A673 (cell line): ENCODE measurements at regions not wholly inside any gene's neighbourhood (a gene's known extent, or its start where the extent isn't known, plus 50 kb on each side); places are given as distances from the start of the nearest gene placed in this dataset.

Source experiments
- BruUV-seq: library from RNA; stranded (reverse); fragments of 400-500 nt; replicated peaks from 2 replicates; lab custom pipeline; 2021; lab: Mats Ljungman, UMichigan
- CTCF ChIA-PET: fragments of 300-600 bp; sonication (Branson Sonifier 250); formaldehyde crosslinking; loops from one replicate; lab custom pipeline; 2022; ENCODE audit warnings: antibody characterized with exemption; lab: Charles Lee
- POLR2A ChIA-PET: fragments of 300-600 bp; sonication (Branson Sonifier 250); formaldehyde crosslinking; loops from one replicate; lab custom pipeline; 2022; ENCODE audit warnings: antibody characterized with exemption; ENCODE audit not compliant: low non-redundant PET; lab: Charles Lee
- DNase-seq: peaks from one replicate; pipeline ENCODE4 v3.0.0-alpha.2; 2015; ENCODE audit warnings: low spot score
- H3K27ac ChIP-seq: fragments of 200-600 bp; sonication (generic); 2 replicates; pipeline ENCODE4 v1.5.1; 2016; ENCODE audit warnings: mixed run types, low read depth, mild to moderate bottlenecking, mixed read lengths, antibody characterized with exemption, low read length; ENCODE audit not compliant: poor library complexity, severe bottlenecking
- H3K27me3 ChIP-seq: fragments of 200-600 bp; sonication (generic); replicated peaks from 2 replicates; pipeline ENCODE4 v1.6.1; 2017; ENCODE audit warnings: mixed run types, low read depth, mild to moderate bottlenecking, mixed read lengths, antibody characterized with exemption, low read length; ENCODE audit not compliant: insufficient read depth, poor library complexity
- H3K36me3 ChIP-seq: fragments of 200-600 bp; sonication (generic); 2 replicates; pipeline ENCODE4 v1.6.1; 2016; ENCODE audit warnings: mixed run types, mild to moderate bottlenecking, mixed read lengths, antibody characterized with exemption, low read length; ENCODE audit not compliant: insufficient read depth, poor library complexity, severe bottlenecking
- H3K4me1 ChIP-seq: fragments of 200-600 bp; sonication (generic); 2 replicates; pipeline ENCODE4 v1.6.1; 2017; ENCODE audit warnings: mixed run types, mild to moderate bottlenecking, mixed read lengths, antibody characterized with exemption, low read length; ENCODE audit not compliant: insufficient read depth, poor library complexity, severe bottlenecking
- H3K4me3 ChIP-seq: fragments of 200-600 bp; sonication (generic); 2 replicates; pipeline ENCODE4 v1.5.1; 2016; ENCODE audit warnings: low read depth, mixed run types, mild to moderate bottlenecking, mixed read lengths, low read length; ENCODE audit not compliant: poor library complexity, severe bottlenecking
- H3K9me3 ChIP-seq: fragments of 200-600 bp; sonication (generic); 2 replicates; pipeline ENCODE4 v1.6.1; 2016; ENCODE audit warnings: mixed run types, low read depth, mild to moderate bottlenecking, mixed read lengths, antibody characterized with exemption, low read length; ENCODE audit not compliant: poor library complexity, severe bottlenecking
- EZH2 ChIP-seq: fragments of 200-600 bp; sonication (generic); IDR thresholded peaks from 2 replicates; pipeline ENCODE4 v1.6.1; 2017; ENCODE audit warnings: borderline replicate concordance, low read depth, mild to moderate bottlenecking, mixed read lengths, antibody characterized with exemption, low read length; ENCODE audit not compliant: poor library complexity, severe bottlenecking
- intact Hi-C: fragments of 100-400 bp; cut with micrococcal nuclease; formaldehyde crosslinking; loops from one replicate; pipeline ENCODE4 v1.10.0; 2022; ENCODE audit not compliant: unreplicated experiment
- TF ChIP-seq, protein P1 (sequence below): fragments of 300-800, 200-600 bp; sonication (generic); conservative IDR thresholded peaks from 2 replicates; pipeline ENCODE4 v1.5.1; 2017; ENCODE audit warnings: low read depth, mild to moderate bottlenecking, antibody characterized with exemption, low read length, moderate library complexity, mixed read lengths

DNA sequence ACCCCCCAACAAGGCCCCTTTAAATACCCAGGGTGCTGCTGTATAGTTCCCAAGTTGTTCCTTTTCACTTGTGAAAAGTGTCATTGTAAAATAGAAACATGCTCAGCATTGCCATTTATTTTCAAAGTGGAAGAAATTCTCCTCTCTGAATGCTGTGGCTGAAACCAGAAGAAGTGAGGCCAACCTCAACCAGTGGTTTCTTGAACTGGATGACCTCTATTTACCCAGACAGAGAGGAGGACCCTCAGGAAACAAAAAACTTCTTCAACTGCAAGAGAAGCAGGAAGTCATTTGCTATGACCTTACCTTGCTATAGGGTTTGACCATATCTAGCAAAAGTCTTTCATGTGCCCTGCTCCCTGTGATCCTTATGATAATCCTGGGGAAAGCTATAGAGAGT, 209.7 kb upstream of the RARB start:
- no peak for TF ChIP-seq EZH2
- TF ChIP-seq, protein P1, sequence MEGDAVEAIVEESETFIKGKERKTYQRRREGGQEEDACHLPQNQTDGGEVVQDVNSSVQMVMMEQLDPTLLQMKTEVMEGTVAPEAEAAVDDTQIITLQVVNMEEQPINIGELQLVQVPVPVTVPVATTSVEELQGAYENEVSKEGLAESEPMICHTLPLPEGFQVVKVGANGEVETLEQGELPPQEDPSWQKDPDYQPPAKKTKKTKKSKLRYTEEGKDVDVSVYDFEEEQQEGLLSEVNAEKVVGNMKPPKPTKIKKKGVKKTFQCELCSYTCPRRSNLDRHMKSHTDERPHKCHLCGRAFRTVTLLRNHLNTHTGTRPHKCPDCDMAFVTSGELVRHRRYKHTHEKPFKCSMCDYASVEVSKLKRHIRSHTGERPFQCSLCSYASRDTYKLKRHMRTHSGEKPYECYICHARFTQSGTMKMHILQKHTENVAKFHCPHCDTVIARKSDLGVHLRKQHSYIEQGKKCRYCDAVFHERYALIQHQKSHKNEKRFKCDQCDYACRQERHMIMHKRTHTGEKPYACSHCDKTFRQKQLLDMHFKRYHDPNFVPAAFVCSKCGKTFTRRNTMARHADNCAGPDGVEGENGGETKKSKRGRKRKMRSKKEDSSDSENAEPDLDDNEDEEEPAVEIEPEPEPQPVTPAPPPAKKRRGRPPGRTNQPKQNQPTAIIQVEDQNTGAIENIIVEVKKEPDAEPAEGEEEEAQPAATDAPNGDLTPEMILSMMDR: no peak
- intact Hi-C loops: no loop called here

DNA sequence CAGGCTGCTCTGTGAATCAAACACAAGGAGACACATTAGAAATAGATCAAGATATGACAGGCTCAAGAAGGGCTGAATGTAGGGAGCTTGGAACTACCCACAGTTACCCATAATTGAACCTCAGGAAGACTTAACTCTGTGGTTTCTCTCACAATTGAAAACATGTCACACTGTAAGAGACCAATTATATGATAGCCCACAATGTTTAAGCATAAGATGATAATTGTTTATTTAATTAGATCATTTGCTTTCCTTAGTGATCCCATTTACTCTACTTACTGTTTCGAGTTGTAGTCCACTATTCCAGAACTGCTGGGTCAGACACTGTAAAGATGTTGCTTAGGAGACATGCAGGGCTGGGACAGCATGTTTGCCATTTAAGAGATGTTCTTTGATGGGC, 201.3 kb upstream of the RARB start:
- Histone ChIP-seq H3K36me3 (no peaks in the 10 kb centered on the region), H3K27ac (no peak overlapping the region), H3K9me3 (no peaks in the 10 kb centered on the region), H3K27me3 (peaks cover 13% of the 10 kb centered on the region), H3K4me1 (no peaks in the 10 kb centered on the region), H3K4me3 (no peak overlapping the region)
- ChIA-PET CTCF (no interaction called here), POLR2A (no interaction called here)
- TF ChIP-seq, protein P1: no peak
- no peak for TF ChIP-seq EZH2
- no peak for DNase-seq
- intact Hi-C loops: no loop called here
- no TSS peak for BruUV-seq

More for the DNA sequence above, 209.7 kb upstream of the RARB start:
- Histone ChIP-seq H3K4me3 (no peak overlapping the region), H3K9me3 (no peaks in the 10 kb centered on the region), H3K36me3 (no peaks in the 10 kb centered on the region), H3K4me1 (no peaks in the 10 kb centered on the region), H3K27ac (no peak overlapping the region), H3K27me3 (no peaks in the 10 kb centered on the region)
- CTCF ChIA-PET: no interaction called here
- no peak for DNase-seq
- no TSS peak for BruUV-seq
- POLR2A ChIA-PET: no interaction called here

DNA sequence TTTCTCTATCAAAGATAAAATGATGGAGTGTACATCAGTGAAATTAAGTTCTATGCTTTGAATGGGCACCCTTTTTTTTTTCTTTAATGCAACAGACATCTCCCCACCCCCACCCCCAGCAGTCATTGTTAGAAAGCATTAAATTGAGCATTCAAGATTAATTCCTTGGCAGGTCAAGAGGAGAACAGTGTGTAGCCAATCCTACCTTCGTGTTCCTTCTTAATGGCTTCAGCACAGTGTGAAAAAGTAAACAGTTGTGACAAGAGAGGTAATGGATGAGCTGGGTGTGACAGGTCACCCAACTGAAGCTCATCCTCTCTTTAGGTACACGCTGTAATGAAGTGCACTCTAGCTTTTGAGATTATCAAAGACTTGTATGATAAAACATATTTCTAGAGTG, 198.5 kb upstream of the RARB start:
- Histone ChIP-seq H3K4me3 (no peak overlapping the region), H3K27me3 (peaks cover 15% of the 10 kb centered on the region), H3K9me3 (no peaks in the 10 kb centered on the region), H3K36me3 (no peaks in the 10 kb centered on the region), H3K27ac (no peak overlapping the region), H3K4me1 (no peaks in the 10 kb centered on the region)
- TF ChIP-seq, protein P1: no peak
- TF ChIP-seq EZH2: no peak
- DNase-seq: no peak
- intact Hi-C loops: no loop called here
- ChIA-PET POLR2A (no interaction called here), CTCF (no interaction called here)
- no TSS peak for BruUV-seq
